ENCODE measurements at regions not wholly inside any gene's neighbourhood (a gene's known extent, or its start where the extent isn't known, plus 50 kb on each side); places are given as distances from the start of the nearest gene placed in this dataset.

GRCh38 chr3:24594161-24594560 lies 99.5 kb upstream of the THRB start:
- dilution Hi-C loops (cut with HindIII; ENCODE audit: low sequenced_read_pairs, unreplicated experiment) (no loop called here), intact Hi-C loops (cut with micrococcal nuclease) (no loop called here), in situ Hi-C loops (cut with MboI; ENCODE audit: low sequenced_read_pairs) (no loop called here)
- no peaks in the 10 kb centered on the region for H4K20me1 ChIP-seq (ENCODE audit: insufficient read depth, low read length)
- no peak overlapping the region for H3K9ac ChIP-seq (ENCODE audit: low read depth, low read length)
- no peak overlapping the region for H3K14ac ChIP-seq (replicated peaks; ENCODE audit: low read depth, low read length)
- no peaks in the 10 kb centered on the region for H3K27me3 ChIP-seq (ENCODE audit: control insufficient read depth, insufficient read depth, low read length)
- DNase-seq (no peak), ATAC-seq (ENCODE audit: low read depth) (no peak)
- H4K91ac ChIP-seq (ENCODE audit: insufficient read depth, low read depth, low read length): no peak overlapping the region
- H3K9me3 ChIP-seq (ENCODE audit: control insufficient read depth, insufficient read depth, low read length): no peaks in the 10 kb centered on the region
- no TSS peak for BruUV-seq (replicated peaks)
- no peaks in the 10 kb centered on the region for H3K4me1 ChIP-seq (ENCODE audit: control insufficient read depth, insufficient read depth, low read length)
- TF ChIP-seq MXI1 (IDR thresholded peaks at IDR 0.05; ENCODE audit: borderline replicate concordance, low read depth, low read length) (no peak), NFE2L2 (IDR thresholded peaks at IDR 0.05; ENCODE audit: low read depth, low read length) (no peak)
- H3K4ac ChIP-seq (ENCODE audit: low read depth, low read length): no peak overlapping the region
- H2BK15ac ChIP-seq (ENCODE audit: low read depth, low read length): no peak overlapping the region
- H3K23ac ChIP-seq (ENCODE audit: low read depth, low read length): no peak overlapping the region
- no peak overlapping the region for H2BK120ac ChIP-seq (ENCODE audit: low read depth, low read length)
- POLR2A ChIA-PET (ENCODE audit: unreplicated experiment): no interaction called here
- no peak overlapping the region for H2AK5ac ChIP-seq (ENCODE audit: low read depth, low read length)
- H4K5ac ChIP-seq (ENCODE audit: low read depth, low read length): no peak overlapping the region
- H3K18ac ChIP-seq (ENCODE audit: low read depth, low read length): no peak overlapping the region
- H3K56ac ChIP-seq (ENCODE audit: extremely low read depth, insufficient read depth, low read length): no peak overlapping the region
- H3K27ac ChIP-seq (ENCODE audit: insufficient read depth, low read length): no peak overlapping the region
- H3K79me1 ChIP-seq (ENCODE audit: low read depth in 1 of 2, low read length in 2 of 2): no peaks in the 10 kb centered on the region
- H3K4me2 ChIP-seq (ENCODE audit: low read depth, low read length): no peak overlapping the region
- no peak overlapping the region for H2AFZ ChIP-seq (replicated peaks; ENCODE audit: low read length, poor library complexity)
- no peaks in the 10 kb centered on the region for H3K9me1 ChIP-seq (ENCODE audit: insufficient read depth, low read length)
- CTCF ChIA-PET: no interaction called here
- H2AK9ac ChIP-seq (replicated peaks; ENCODE audit: low read depth, low read length, poor library complexity): no peak overlapping the region
- H4K8ac ChIP-seq (ENCODE audit: low read depth in 2 of 2, low read length in 2 of 2): no peak overlapping the region
- H2BK5ac ChIP-seq (ENCODE audit: low read depth, low read length, poor library complexity, severe bottlenecking): no peak overlapping the region
- H2BK20ac ChIP-seq (ENCODE audit: low read depth, low read length): no peak overlapping the region
- H3K36me3 ChIP-seq (ENCODE audit: control insufficient read depth, insufficient read depth, low read length): no peaks in the 10 kb centered on the region
- H3K4me3 ChIP-seq (ENCODE audit: insufficient read depth, low read depth, low read length): no peak overlapping the region
